H1 (cell line): ENCODE measurements at regions not wholly inside any gene's neighbourhood (a gene's known extent, or its start where the extent isn't known, plus 50 kb on each side); places are given as distances from the start of the nearest gene placed in this dataset.

Experiments
- CHD7 ChIP-seq: fragments of 300-600 bp; sonication (generic); IDR thresholded peaks from 2 replicates; pipeline ENCODE4 v1.7.1; 2012; ENCODE audit warnings: low read length, moderate library complexity, mild to moderate bottlenecking, inconsistent platforms; ENCODE audit not compliant: insufficient replicate concordance
- CTCF ChIP-seq, 3 experiments: IDR thresholded peaks; 1 replicate in 2 of 3; 2 replicates in 1 of 3; pipeline versions ENCODE4 v1.5.1 to v1.6.1; 2011; ENCODE audit warnings: low read length in 3 of 3, mild to moderate bottlenecking in 3 of 3, inconsistent platforms in 2 of 3, low read depth in 1 of 3, moderate library complexity in 1 of 3; ENCODE audit not compliant: insufficient read depth in 1 of 3; ENCODE audit errors: control extremely low read depth in 1 of 3
- RFX5 ChIP-seq: IDR thresholded peaks from 2 replicates; pipeline ENCODE4 v1.6.1; 2011; ENCODE audit warnings: low read depth, low read length, improper control_type of control experiment, borderline replicate concordance
- SP2 ChIP-seq: IDR thresholded peaks from 2 replicates; pipeline ENCODE4 v1.6.1; 2012; ENCODE audit warnings: mild to moderate bottlenecking, low read length, inconsistent platforms

DNA sequence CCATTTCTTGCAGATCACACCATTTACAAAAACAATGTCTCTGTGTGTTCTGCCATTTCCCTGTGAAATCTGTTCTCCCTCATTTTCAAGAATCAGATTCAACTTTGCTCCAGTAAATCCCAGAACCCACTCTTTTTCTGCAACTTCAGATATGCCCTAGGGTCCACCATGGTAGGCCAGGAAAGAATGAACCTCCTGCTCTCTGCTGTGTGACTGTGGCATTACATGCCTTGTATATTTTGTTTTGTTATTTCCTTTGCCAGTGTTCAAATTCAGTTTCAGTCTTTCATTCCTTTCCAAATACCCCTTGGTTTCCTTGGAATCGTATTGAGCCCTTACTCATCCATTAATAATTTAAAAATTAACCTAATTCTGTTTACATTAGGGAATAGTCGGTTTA lies 290.2 kb upstream of the VCX start (continued):
- TF ChIP-seq CTCF (IDR thresholded peaks at IDR 0.05; ENCODE audit: control extremely low read depth in 1 of 3, insufficient read depth in 1 of 3, low read depth in 1 of 3, low read length in 3 of 3), result peak in 2 of 3 experiments; percentile 15 to 26; a peak in 2 of 4 replicates
- no peak for TF ChIP-seq SP2
- no peak for TF ChIP-seq RFX5
- TF ChIP-seq CHD7, result no peak
